ENCODE measurements at regions not wholly inside any gene's neighbourhood (a gene's known extent, or its start where the extent isn't known, plus 50 kb on each side); places are given as distances from the start of the nearest gene placed in this dataset.
A peak's percentile ranks its signal among the peaks of the same experiment; 100 is the strongest.

DNA sequence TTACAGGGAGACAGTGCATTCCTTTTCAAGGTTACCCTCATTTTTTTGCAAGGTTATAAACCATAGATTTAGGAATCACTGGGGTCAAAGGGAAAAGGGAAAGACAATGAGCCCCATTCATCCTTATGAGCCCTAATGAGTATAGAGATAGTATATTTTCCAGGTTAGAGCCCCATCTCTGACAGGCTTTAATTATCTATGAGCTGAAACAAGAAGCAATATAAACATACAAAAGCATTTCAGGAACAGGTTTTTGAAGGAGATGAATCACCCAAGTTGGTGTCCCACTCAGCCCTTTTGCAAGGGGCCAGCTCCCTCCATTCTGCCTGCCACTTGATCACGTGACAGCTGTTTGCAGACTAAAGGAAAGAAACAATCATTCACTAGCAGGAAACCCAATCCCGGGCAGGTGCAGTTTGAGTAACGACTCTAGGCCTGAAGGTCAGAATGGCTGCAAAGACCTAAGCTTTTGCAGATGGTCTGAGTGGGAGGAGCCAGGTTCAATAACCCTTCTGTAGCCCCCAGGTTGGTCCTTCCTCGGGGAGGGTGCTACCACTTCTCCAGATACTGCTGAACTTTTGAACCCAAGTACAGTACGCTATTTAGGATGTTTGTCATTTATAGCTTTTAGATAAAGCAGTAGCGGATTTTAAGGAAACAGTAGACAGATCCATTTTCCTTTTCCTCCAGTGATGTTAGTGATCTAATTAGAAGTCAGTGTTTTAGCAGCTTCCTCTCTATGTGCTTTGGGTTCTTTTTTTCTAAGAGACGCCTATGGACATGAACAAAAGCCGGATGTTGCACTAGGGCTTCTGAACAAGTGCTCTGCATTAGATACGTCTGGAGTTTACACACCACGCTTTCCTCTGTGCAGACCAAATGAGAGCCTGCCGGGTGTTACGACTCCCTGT is 253.2 kb downstream of the SOX4 start:
- Histone ChIP-seq H3K4me3 (replicated peaks in 1 of 3; ENCODE audit: insufficient read depth in 1 of 3, low read depth in 1 of 3, low read length in 3 of 3) (peak overlapping the region in 1 of 3 experiments; percentile 27), H3K27ac (ENCODE audit: insufficient read depth, low read depth, low read length) (peak overlapping the region; percentile 98), H3K9me3 (replicated peaks; ENCODE audit: control insufficient read depth, insufficient read depth, low read length) (no peaks in the 10 kb centered on the region), H3K27me3 (ENCODE audit: control insufficient read depth in 2 of 2, insufficient read depth in 2 of 2, low read length in 2 of 2) (no peaks in the 10 kb centered on the region), H3K9ac (replicated peaks; ENCODE audit: extremely low read depth, insufficient read depth, low read length) (peak overlapping the region; percentile 82), H4K20me1 (replicated peaks; ENCODE audit: control insufficient read depth, extremely low read depth, insufficient read depth, low read length) (no peaks in the 10 kb centered on the region), H3K9me1 (replicated peaks; ENCODE audit: control insufficient read depth, extremely low read depth, insufficient read depth, low read length) (no peaks in the 10 kb centered on the region), H2AFZ (ENCODE audit: low read depth, low read length) (peak overlapping the region; percentile 37), H3K79me2 (ENCODE audit: control insufficient read depth, insufficient read depth, low read length) (no peaks in the 10 kb centered on the region), H3K4me2 (ENCODE audit: insufficient read depth, low read length) (peak overlapping the region; percentile 92), H3K36me3 (ENCODE audit: control insufficient read depth in 2 of 2, extremely low read depth in 1 of 2, insufficient read depth in 2 of 2, low read length in 2 of 2) (no peaks in the 10 kb centered on the region), H3K4me1 (ENCODE audit: control insufficient read depth, extremely low read depth, insufficient read depth, low read length) (peaks cover 54% of the 10 kb centered on the region)
- TF ChIP-seq POLR2AphosphoS5 (IDR thresholded peaks at IDR 0.05; ENCODE audit: insufficient read depth, low read depth, low read length) (peak; percentile 35), MYC (IDR thresholded peaks at IDR 0.05; ENCODE audit: low read depth, low read length) (no peak), JUN (IDR thresholded peaks at IDR 0.05; ENCODE audit: borderline replicate concordance, insufficient read depth, insufficient read length, low read depth) (peak; percentile 27), POLR2A (IDR thresholded peaks at IDR 0.05; ENCODE audit: low read depth, low read length) (peak; percentile 30), FOS (IDR thresholded peaks at IDR 0.05; ENCODE audit: borderline replicate concordance, insufficient read depth, low read length) (peak; percentile 80), GATA2 (IDR thresholded peaks at IDR 0.05; ENCODE audit: insufficient read depth, insufficient read length, low read depth, low read length) (peak; percentile 86), EZH2 (IDR thresholded peaks at IDR 0.05; ENCODE audit: borderline replicate concordance, low read depth, low read length, severe bottlenecking) (no peak)
- TF ChIP-seq, protein P1, sequence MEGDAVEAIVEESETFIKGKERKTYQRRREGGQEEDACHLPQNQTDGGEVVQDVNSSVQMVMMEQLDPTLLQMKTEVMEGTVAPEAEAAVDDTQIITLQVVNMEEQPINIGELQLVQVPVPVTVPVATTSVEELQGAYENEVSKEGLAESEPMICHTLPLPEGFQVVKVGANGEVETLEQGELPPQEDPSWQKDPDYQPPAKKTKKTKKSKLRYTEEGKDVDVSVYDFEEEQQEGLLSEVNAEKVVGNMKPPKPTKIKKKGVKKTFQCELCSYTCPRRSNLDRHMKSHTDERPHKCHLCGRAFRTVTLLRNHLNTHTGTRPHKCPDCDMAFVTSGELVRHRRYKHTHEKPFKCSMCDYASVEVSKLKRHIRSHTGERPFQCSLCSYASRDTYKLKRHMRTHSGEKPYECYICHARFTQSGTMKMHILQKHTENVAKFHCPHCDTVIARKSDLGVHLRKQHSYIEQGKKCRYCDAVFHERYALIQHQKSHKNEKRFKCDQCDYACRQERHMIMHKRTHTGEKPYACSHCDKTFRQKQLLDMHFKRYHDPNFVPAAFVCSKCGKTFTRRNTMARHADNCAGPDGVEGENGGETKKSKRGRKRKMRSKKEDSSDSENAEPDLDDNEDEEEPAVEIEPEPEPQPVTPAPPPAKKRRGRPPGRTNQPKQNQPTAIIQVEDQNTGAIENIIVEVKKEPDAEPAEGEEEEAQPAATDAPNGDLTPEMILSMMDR (IDR thresholded peaks at IDR 0.05; ENCODE audit: extremely low read depth in 1 of 2, insufficient read depth in 1 of 2, low read depth in 1 of 2, low read length in 2 of 2): no peak
- TF ChIP-seq, protein P2, sequence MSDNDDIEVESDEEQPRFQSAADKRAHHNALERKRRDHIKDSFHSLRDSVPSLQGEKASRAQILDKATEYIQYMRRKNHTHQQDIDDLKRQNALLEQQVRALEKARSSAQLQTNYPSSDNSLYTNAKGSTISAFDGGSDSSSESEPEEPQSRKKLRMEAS (IDR thresholded peaks at IDR 0.05; ENCODE audit: insufficient read depth, insufficient read length): no peak
- peak; percentile 96 for DNase-seq (ENCODE audit: low read depth, low spot score)
- dilution Hi-C loops (cut with MboI; ENCODE audit: extremely low pct_ligation_motif_present, low sequenced_read_pairs): no loop called here
- intact Hi-C loops (cut with micrococcal nuclease): loop anchor here (1.0 to 5.0 kb wide), 14 partner anchors 39 to 1038 kb away; no protein-coding TSS in a partner anchor
- CTCF ChIA-PET: interaction anchor here (0.9 to 2.1 kb wide), 16 partner anchors 9 to 1567 kb away, joined by 3 to 8 read pairs (median 3); no protein-coding TSS in a partner anchor
- POLR2A ChIA-PET: interaction anchor here (0.6 to 4.9 kb wide), 7 partner anchors 17 to 1026 kb away, joined by 3 to 47 read pairs (median 6); partner anchors contain the start of gene SOX4
- peak; percentile 98 for FAIRE-seq
- no TSS peak for BruUV-seq (replicated peaks)

All from endothelial cell of umbilical vein (primary cell).